T47D (cell line): ENCODE measurements at regions not wholly inside any gene's neighbourhood (a gene's known extent, or its start where the extent isn't known, plus 50 kb on each side); places are given as distances from the start of the nearest gene placed in this dataset.
"Not testable (repeated sequence)": the region's sequence is repeated elsewhere in the genome, so short reads cannot be mapped to it uniquely, and the experiment has no call there.

ENCODE experiments used
- DNase-seq, 2 experiments: peaks; one replicate each; pipeline versions ENCODE4 v3.0.0 to v3.0.0-alpha.2; 2011 to 2012; ENCODE audit warnings: low read depth in 1 of 2, low spot score in 1 of 2
- JUND ChIP-seq: IDR thresholded peaks from 2 replicates; pipeline ENCODE4 v1.6.1; 2012; ENCODE audit warnings: low read depth
- in situ Hi-C: cut with HindIII; loops from 2 replicates; pipeline ENCODE4 v1.10.0; 2016; ENCODE audit warnings: low sequenced_read_pairs, low pct_unique_long_range_greater_than_20kb

GRCh38 chr6:12525276-12525675, 191.3 kb upstream of the PHACTR1 start:
- in situ Hi-C loops = no loop called here
- DNase-seq = no peak
- TF ChIP-seq JUND = no peak

DNA sequence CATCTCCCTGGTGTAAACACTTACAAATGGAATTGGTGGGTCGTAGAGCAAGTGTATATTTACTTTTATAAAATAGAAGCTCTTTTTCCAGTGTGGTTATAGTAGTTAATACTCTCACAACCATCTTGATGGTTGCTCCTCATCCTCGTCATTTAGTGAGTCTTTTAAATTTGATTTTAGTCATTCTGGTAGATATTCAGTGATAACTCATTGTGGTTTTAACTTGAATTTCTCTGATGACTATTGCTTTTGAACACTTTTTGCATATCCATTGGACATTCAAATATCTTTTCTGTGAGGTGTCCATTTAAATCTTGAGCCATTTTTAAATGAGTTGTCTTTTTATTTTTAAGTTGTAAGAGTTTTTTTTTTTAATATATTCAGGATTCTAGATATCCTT, 189.2 kb upstream of the PHACTR1 start:
- no peak for DNase-seq
- in situ Hi-C loops = no loop called here
- no peak for TF ChIP-seq JUND

- in situ Hi-C loops = no loop called here
Measured at GRCh38 chr6:12528136-12528535, 188.4 kb upstream of the PHACTR1 start.

DNA sequence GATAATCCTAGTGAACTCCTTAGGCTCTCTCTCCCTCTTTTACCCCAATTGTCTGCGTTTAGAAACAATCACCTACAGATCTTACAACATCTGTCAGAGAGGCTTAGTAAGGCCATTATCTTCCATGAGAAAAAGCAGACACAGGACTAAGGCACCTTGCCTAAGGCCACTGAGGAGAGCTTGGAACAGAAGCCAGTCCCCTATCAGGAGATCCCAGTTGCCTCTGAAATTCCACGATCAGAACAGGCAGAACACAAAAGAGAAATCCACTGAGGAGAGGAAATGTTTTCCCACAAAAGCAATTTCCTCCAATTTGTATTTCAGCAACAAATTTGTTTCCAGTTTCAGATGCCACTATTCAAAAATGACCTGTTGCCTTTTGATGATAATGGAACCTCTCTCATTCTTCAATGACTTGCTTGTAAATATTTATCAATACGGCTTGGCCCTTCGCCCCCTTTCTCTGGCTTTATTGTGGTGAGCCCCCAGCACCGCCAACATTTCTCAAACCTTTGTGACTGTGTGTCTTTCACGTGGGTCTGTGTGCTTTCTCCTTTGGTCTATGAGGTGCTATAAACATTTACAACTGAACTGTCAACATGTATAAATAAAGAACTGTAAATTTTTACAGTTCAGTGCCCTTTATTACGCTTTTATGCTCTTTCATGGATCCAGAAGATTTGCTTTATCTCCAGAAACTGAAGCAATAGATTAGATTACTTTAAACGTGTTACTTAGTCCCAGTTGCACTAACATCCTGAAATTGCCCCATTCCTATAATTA, 187.8 kb upstream of the PHACTR1 start:
- in situ Hi-C loops = no loop called here
- DNase-seq = no peak
- no peak for TF ChIP-seq JUND

More at GRCh38 chr6:12528136-12528535, 188.4 kb upstream of the PHACTR1 start:
- no peak for DNase-seq
- no peak for TF ChIP-seq JUND

GRCh38 chr6:12529364-12530019, 187.1 kb upstream of the PHACTR1 start:
- no peak for TF ChIP-seq JUND
- in situ Hi-C loops = no loop called here
- DNase-seq = no peak

DNA sequence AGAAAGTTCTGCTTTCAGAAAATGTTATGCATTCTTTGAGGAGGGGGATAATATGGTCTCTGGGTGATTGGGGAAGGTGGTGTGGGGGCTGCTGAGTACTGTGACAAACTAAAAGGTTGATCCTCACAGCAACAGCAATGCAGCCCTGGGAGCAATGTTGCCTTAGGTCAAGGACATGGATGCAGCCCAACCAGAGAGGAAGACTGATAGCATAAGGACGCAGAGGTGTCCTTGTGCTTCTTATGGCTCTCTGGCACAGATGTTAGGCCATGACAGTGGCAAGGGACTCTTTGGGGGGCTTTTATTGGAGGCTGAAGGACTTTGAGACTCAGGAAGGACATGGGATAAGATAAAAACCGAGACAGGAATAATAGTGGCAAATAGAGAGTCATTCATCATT, 186.2 kb upstream of the PHACTR1 start:
- no peak for TF ChIP-seq JUND
- no peak for DNase-seq
- in situ Hi-C loops = no loop called here

- DNase-seq = no peak
- in situ Hi-C loops = no loop called here
- TF ChIP-seq JUND = no peak
Measured at GRCh38 chr6:12533586-12533985, 183.0 kb upstream of the PHACTR1 start.

- DNase-seq = no peak
- no peak for TF ChIP-seq JUND
- in situ Hi-C loops = no loop called here
Measured at GRCh38 chr6:12534069-12534853, 182.3 kb upstream of the PHACTR1 start.

- in situ Hi-C loops = no loop called here
- TF ChIP-seq JUND = no peak
Measured at GRCh38 chr6:12535586-12536314, 180.8 kb upstream of the PHACTR1 start.

GRCh38 chr6:12536416-12536815, 180.2 kb upstream of the PHACTR1 start:
- no peak for DNase-seq
- no peak for TF ChIP-seq JUND
- in situ Hi-C loops = no loop called here

More at GRCh38 chr6:12535586-12536314, 180.8 kb upstream of the PHACTR1 start:
- DNase-seq = peak in 1 of 2 experiments; percentile 8

DNA sequence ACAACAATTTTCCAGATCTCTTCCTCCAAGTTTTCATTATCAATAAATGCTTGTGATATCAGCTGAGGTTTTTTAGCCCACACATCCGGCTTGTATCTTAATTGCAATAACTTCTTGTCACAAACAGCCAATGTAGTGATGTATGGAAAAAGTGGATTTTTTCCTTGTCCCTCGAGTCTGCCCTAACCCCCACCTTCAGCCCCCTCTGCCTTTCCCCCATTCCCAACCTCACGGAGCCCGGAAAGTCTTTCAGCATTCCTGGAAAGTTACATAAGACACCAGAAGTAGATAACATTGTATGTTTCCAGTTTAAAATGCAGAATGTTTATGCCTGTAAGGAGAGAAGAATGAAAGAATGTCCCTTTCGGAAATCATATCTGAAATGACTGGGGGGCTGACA, 179.2 kb upstream of the PHACTR1 start:
- in situ Hi-C loops = no loop called here
- DNase-seq = no peak
- TF ChIP-seq JUND = no peak

- in situ Hi-C loops = no loop called here
- no peak for DNase-seq
- TF ChIP-seq JUND = no peak
Measured at GRCh38 chr6:12538881-12539357, 177.6 kb upstream of the PHACTR1 start.

DNA sequence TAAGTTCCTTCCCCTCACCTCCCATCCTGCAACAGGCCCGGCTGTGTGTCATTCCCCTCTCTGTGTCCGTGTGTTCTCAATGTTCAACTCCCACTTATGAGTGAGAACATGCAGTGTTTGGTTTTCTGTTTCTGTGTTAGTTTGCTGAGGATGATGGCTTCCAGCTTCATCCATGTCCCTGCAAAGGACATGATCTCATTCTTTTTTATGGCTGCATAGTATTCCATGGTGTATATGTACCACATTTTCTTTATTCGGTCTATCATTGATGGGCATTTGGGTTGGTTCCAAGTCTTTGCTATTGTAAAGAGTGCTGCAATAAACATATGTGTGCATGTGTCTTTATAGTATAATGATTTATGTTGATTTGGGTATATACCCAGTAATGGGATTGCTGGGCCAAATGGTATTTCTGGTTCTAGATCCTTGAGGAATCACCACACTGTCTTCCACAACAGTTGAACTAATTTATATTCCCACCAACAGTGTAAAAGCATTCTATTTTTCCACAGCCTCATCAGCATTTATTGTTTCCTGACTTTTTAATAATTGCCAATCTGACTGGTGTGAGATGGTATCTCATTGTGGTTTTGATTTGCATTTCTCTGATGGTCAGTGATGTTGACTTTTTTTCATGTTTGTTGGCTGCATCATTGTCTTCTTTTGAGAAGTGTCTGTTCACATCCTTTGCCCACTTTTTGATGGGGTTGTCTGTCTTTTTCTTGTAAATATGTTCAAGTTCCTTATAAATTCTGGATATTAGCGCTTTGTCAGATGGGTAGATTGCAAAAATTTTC, 174.1 kb upstream of the PHACTR1 start:
- in situ Hi-C loops, DNase-seq: not testable (repeated sequence)
